Adrenal gland (tissue), 5 donors: ENCODE measurements at regions not wholly inside any gene's neighbourhood (a gene's known extent, or its start where the extent isn't known, plus 50 kb on each side); places are given as distances from the start of the nearest gene placed in this dataset.

Experiments
- POLR2A ChIP-seq, 2 donors: fragments of 450-650 bp; IDR thresholded peaks; one replicate each; pipeline ENCODE4 v1.6.1; 2017; ENCODE audit warnings: antibody characterized with exemption in 2 of 2, mild to moderate bottlenecking in 2 of 2, moderate library complexity in 1 of 2
- TF ChIP-seq, protein P1 (sequence below), 6 experiments: fragments of 450-650 bp in 4 of 6; fragments of 200-600 bp in 2 of 6; sonication (generic) in 1 of 6; IDR thresholded peaks; 1 replicate in 5 of 6; 2 replicates in 1 of 6; pipeline versions ENCODE4 v1.5.1 to v1.8.0; 2016 to 2021; ENCODE audit warnings: antibody characterized with exemption in 6 of 6, mild to moderate bottlenecking in 2 of 6, moderate library complexity in 1 of 6
- donor health status: DM: no; HTN: no; CAD: no.

DNA sequence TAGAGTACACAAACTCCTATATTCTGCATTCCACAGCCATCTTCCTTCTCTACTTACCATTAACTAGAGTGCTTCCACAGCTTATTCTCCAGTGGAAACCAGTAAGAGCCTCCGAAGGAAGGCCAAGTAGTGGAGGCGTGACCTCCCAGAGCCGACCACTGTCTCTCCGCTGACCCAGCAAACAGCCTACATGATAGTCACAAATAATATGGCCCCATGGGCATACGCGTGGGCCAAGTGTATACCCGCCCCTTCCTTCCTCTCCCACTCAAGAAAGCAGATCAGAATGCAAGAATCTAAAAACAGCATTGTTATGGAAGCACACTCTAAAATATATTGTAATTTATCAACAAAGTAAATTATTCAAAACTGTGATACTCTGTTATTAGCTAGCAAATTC is 526.6 kb upstream of the JARID2 start:
- TF ChIP-seq, protein P1, sequence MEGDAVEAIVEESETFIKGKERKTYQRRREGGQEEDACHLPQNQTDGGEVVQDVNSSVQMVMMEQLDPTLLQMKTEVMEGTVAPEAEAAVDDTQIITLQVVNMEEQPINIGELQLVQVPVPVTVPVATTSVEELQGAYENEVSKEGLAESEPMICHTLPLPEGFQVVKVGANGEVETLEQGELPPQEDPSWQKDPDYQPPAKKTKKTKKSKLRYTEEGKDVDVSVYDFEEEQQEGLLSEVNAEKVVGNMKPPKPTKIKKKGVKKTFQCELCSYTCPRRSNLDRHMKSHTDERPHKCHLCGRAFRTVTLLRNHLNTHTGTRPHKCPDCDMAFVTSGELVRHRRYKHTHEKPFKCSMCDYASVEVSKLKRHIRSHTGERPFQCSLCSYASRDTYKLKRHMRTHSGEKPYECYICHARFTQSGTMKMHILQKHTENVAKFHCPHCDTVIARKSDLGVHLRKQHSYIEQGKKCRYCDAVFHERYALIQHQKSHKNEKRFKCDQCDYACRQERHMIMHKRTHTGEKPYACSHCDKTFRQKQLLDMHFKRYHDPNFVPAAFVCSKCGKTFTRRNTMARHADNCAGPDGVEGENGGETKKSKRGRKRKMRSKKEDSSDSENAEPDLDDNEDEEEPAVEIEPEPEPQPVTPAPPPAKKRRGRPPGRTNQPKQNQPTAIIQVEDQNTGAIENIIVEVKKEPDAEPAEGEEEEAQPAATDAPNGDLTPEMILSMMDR (IDR thresholded peaks at IDR 0.05) = no peak
- TF ChIP-seq POLR2A (IDR thresholded peaks at IDR 0.05) = no peak
